ENCODE measurements at regions not wholly inside any gene's neighbourhood (a gene's known extent, or its start where the extent isn't known, plus 50 kb on each side); places are given as distances from the start of the nearest gene placed in this dataset.
"Not testable (repeated sequence)": the region's sequence is repeated elsewhere in the genome, so short reads cannot be mapped to it uniquely, and the experiment has no call there.

DNA sequence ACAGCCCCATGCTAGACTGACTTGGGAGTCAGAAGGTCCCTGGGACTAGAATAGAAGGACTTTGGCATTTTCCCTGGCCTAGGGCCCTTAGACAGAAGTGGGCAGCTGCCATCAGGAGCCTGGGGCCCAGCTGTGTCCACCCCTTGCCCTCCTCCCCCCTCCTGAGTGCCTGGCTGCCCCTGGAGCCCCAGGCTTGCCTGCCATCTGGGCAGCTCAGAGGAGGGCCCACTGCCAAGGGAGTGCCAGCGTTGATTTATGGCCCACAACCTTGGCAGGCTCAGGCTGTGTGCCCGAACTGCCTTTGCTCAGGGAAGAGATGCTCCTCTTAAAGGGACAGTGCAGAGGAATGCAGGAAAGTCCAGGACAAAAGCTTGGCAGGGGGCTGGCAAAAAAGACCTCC is 439.1 kb downstream of the SPATA31A7 start:
- H3K27me3 Mint-ChIP-seq (ENCODE audit: unreplicated experiment); H3K9me3 Mint-ChIP-seq (ENCODE audit: unreplicated experiment); H3K27ac Mint-ChIP-seq (ENCODE audit: unreplicated experiment); H3K36me3 Mint-ChIP-seq (ENCODE audit: low read depth, unreplicated experiment); DNase-seq (ENCODE audit: low spot score); H3K4me3 Mint-ChIP-seq (ENCODE audit: unreplicated experiment); H3K4me1 Mint-ChIP-seq (ENCODE audit: unreplicated experiment): not testable (repeated sequence)

DNA sequence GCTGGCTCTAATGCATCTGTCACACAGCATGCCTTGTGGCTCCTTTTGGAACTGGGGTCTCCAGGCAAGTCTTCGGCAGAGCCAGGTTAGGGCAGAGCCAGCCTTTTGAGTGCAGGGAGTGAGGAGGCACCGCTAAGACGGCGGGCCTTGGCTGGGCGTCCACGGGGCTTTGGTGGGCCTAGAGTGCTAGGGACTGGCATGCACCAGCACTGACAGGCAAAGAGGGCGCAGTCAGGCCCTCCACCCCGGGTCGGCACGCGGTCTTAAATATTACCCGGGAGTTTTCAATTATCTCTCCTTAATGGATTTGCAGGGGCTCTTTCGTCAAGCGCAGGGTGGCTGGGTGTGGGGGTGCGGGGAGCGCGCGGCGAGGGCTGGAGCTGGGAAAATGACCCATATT is 444.4 kb downstream of the SPATA31A7 start:
- H3K27ac Mint-ChIP-seq (ENCODE audit: unreplicated experiment), result no peak overlapping the region
- TF ChIP-seq, protein P1, sequence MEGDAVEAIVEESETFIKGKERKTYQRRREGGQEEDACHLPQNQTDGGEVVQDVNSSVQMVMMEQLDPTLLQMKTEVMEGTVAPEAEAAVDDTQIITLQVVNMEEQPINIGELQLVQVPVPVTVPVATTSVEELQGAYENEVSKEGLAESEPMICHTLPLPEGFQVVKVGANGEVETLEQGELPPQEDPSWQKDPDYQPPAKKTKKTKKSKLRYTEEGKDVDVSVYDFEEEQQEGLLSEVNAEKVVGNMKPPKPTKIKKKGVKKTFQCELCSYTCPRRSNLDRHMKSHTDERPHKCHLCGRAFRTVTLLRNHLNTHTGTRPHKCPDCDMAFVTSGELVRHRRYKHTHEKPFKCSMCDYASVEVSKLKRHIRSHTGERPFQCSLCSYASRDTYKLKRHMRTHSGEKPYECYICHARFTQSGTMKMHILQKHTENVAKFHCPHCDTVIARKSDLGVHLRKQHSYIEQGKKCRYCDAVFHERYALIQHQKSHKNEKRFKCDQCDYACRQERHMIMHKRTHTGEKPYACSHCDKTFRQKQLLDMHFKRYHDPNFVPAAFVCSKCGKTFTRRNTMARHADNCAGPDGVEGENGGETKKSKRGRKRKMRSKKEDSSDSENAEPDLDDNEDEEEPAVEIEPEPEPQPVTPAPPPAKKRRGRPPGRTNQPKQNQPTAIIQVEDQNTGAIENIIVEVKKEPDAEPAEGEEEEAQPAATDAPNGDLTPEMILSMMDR (IDR thresholded peaks at IDR 0.05; ENCODE audit: unreplicated experiment), result no peak

DNA sequence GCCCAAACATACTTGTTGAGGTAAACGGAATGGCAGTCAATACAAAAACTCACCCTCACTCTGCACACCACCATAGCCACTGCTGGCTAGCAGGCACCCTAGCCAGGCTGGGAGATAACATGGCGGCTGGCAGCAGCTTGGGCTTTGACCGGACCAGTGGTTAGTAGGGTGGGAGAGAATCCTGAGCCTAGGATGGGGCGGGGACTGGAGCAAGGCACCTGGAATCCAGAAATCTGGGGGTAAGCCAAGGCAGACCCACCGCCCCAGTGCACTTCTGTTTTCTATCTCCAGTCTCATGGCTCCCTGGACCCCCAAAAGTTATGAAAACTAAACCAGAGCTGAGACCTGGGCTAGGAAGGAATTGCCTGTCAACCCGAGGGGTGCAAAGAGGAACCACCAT is 474.4 kb downstream of the SPATA31A7 start:
- not testable (repeated sequence) for H3K27ac Mint-ChIP-seq (ENCODE audit: unreplicated experiment); H3K4me1 Mint-ChIP-seq (ENCODE audit: unreplicated experiment); H3K4me3 Mint-ChIP-seq (ENCODE audit: unreplicated experiment); DNase-seq (ENCODE audit: low spot score)
- peaks cover 17% of the 10 kb centered on the region for H3K27me3 Mint-ChIP-seq (ENCODE audit: unreplicated experiment)
- H3K9me3 Mint-ChIP-seq (ENCODE audit: unreplicated experiment), result peaks cover 31% of the 10 kb centered on the region
- H3K36me3 Mint-ChIP-seq (ENCODE audit: low read depth, unreplicated experiment), result peaks cover 22% of the 10 kb centered on the region

More for the DNA sequence above, 444.4 kb downstream of the SPATA31A7 start:
- Mint-ChIP-seq H3K4me3 (ENCODE audit: unreplicated experiment) (no peak overlapping the region), H3K36me3 (ENCODE audit: low read depth, unreplicated experiment) (no peaks in the 10 kb centered on the region), H3K9me3 (ENCODE audit: unreplicated experiment) (peaks cover 4% of the 10 kb centered on the region), H3K27me3 (ENCODE audit: unreplicated experiment) (no peaks in the 10 kb centered on the region), H3K4me1 (ENCODE audit: unreplicated experiment) (no peaks in the 10 kb centered on the region)
- DNase-seq (ENCODE audit: low spot score), result no peak

DNA sequence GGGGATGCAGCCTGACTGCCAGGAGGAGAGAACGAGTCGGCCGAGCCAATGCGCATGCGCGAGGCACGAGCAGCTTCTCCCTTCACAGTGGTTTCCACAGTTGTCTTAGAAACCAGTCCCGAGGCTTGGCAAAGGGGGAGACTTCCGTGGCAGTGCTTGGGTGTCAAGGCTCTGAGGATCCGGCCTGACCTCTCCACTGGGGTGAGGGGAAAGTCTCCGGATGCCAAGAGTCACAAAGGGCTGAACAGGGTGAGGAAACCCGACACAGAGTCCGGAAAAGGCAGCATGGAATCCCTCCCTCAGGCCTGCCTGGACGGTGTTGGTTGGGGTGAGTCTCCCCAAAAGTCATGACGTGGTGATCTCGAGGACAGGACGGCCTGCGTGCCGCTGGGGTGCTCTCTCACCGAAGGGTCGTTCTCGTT is 475.5 kb downstream of the SPATA31A7 start:
- no peak for DNase-seq (ENCODE audit: low spot score)
- no peak overlapping the region for H3K27ac Mint-ChIP-seq (ENCODE audit: unreplicated experiment)
- H3K27me3 Mint-ChIP-seq (ENCODE audit: unreplicated experiment), result peaks cover 23% of the 10 kb centered on the region
- H3K4me1 Mint-ChIP-seq (ENCODE audit: unreplicated experiment), result no peaks in the 10 kb centered on the region
- H3K4me3 Mint-ChIP-seq (ENCODE audit: unreplicated experiment), result no peak overlapping the region
- peaks cover 30% of the 10 kb centered on the region for H3K36me3 Mint-ChIP-seq (ENCODE audit: low read depth, unreplicated experiment)
- H3K9me3 Mint-ChIP-seq (ENCODE audit: unreplicated experiment), result peaks cover 40% of the 10 kb centered on the region
- TF ChIP-seq, protein P1 (IDR thresholded peaks at IDR 0.05; ENCODE audit: unreplicated experiment), result no peak

DNA sequence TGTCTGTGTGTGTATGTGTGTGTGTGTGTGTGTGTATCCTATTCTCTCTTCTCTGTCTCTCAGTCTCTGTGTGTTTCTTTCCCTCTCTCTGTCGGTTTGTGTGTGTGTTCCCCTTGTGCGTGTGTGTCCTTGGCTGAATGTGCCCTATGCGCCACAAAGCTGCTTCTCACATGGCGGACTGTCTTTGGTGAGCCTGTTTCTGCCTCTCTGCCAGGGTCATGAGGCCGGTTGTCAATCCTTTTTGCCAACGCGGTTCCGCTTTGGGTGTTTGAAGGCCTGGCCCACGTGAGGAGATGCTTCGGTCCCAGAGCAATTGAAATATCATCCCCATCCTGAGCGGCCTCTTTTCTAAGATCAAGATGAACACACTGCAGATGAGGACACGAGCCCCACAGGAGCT is 476.0 kb downstream of the SPATA31A7 start:
- Mint-ChIP-seq H3K9me3 (ENCODE audit: unreplicated experiment) (peaks cover 45% of the 10 kb centered on the region), H3K4me3 (ENCODE audit: unreplicated experiment) (no peak overlapping the region), H3K4me1 (ENCODE audit: unreplicated experiment) (no peaks in the 10 kb centered on the region), H3K27me3 (ENCODE audit: unreplicated experiment) (peaks cover 25% of the 10 kb centered on the region), H3K27ac (ENCODE audit: unreplicated experiment) (no peak overlapping the region), H3K36me3 (ENCODE audit: low read depth, unreplicated experiment) (peaks cover 31% of the 10 kb centered on the region)
- no peak for DNase-seq (ENCODE audit: low spot score)
- TF ChIP-seq, protein P1 (IDR thresholded peaks at IDR 0.05; ENCODE audit: unreplicated experiment), result no peak

DNA sequence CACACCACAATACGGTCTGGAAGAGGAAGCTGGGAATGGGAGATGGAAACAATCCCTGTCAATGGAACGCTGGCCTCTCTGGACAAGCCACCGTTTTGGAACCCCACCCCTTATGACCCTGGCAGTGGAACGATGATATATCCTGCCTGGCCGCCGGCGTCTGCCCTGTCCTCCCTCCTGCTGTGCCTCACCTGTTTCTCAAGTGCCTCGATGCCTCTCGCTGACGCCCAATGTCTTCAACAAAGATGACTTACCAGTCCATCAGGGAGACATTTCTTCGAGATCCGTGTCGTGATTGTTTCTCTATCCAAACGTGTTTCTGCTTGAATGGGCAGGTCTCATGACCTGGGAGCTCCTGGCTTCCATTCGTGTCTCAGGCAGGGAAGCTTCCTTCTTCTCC is 476.5 kb downstream of the SPATA31A7 start:
- peaks cover 28% of the 10 kb centered on the region for H3K27me3 Mint-ChIP-seq (ENCODE audit: unreplicated experiment)
- no peak overlapping the region for H3K27ac Mint-ChIP-seq (ENCODE audit: unreplicated experiment)

More for the DNA sequence above, 476.5 kb downstream of the SPATA31A7 start:
- H3K9me3 Mint-ChIP-seq (ENCODE audit: unreplicated experiment), result peaks cover 49% of the 10 kb centered on the region
- no peak overlapping the region for H3K4me3 Mint-ChIP-seq (ENCODE audit: unreplicated experiment)
- no peak for DNase-seq (ENCODE audit: low spot score)
- H3K4me1 Mint-ChIP-seq (ENCODE audit: unreplicated experiment), result no peaks in the 10 kb centered on the region
- H3K36me3 Mint-ChIP-seq (ENCODE audit: low read depth, unreplicated experiment), result peaks cover 34% of the 10 kb centered on the region
- TF ChIP-seq, protein P1 (IDR thresholded peaks at IDR 0.05; ENCODE audit: unreplicated experiment), result no peak

Measured in endothelial cell (in vitro differentiated cells).